ENCODE measurements at regions not wholly inside any gene's neighbourhood (a gene's known extent, or its start where the extent isn't known, plus 50 kb on each side); places are given as distances from the start of the nearest gene placed in this dataset.
"Not testable (repeated sequence)": the region's sequence is repeated elsewhere in the genome, so short reads cannot be mapped to it uniquely, and the experiment has no call there.

DNA sequence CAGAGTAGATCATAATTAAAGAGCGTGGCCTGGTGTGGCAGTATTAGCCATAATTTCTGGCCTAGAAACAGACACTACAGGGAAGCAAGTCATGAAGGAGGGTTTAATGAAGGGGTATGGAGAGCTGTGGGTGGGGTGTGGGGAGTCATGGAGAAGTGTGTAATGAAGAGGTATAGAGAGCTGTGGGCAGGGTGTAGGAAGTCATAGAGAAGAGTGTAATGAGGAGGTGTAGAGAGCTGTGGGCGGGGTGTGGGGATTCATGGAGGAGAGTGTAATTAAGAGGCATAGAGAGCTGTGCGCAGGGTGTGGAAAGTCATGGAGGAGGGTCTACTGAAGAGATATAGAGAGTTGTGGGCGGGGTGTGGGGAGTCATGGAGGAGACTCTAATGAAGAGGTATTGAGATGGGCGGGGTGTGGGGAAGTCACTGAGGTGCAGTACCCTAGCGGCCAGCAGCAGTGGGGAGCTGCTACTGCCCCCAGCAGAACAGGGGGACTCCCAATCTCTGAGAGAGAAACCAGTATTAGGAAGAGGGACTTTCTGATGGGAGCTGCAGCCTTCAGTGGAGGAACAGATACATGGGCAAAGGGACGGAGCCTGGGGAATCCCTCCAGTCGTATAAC is 145.4 kb upstream of the FOXA2 start:
- in situ Hi-C loops (cut with MboI; ENCODE audit: low sequenced_read_pairs), result no loop called here

DNA sequence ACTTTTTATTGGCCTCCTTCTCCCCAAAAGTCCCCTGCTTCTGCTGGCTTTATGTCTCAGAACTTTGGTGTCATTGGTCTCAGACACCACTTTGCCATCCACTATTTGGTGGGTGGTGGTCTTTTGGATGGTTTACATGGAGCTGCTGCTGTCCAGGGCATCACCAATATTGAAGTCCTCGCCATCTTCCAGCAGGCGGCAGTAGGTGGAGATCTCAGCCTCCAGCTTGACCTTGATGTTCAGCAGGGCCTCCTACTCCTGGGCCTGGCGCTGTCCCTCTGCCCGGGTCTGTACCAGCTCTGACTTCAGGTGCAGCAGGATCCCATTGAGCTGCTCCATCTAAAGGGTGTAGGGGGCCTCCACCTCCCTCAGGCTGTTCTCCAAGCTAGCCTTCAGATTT is 148.4 kb upstream of the FOXA2 start:
- in situ Hi-C loops (cut with MboI; ENCODE audit: low sequenced_read_pairs), result no loop called here

DNA sequence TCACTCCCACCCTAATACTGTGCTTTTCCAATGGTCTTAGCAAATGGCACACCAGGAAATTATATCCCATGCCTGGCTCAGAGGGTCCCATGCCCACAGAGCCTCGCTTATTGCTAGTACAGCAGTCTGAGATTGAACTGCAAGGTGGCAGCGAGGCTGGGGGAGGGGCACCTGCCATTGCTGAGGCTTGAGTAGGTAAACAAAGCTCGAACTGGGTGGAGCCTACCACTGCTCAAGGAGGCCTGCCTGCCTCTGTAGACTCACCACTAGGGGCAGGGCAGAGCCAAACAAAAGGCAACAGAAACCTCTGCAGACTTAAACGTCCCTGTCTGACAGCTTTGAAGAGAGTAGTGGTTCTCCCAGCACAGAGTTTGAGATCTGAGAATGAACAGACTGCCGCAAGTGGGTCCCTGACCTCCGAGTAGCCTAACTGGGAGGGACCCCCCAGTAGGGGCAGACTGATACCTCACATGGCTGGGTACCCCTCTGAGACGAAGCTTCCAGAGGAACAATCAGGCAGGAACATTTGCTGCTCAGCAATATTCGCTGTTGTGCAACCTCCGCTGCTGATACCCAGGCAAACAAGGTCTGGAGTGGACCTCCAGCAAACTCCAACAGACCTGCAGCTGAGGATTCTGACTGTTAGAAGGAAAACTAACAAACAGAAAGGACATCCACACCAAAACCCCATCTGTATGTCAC is 150.7 kb upstream of the FOXA2 start:
- in situ Hi-C loops (cut with MboI; ENCODE audit: low sequenced_read_pairs), result not testable (repeated sequence)

- in situ Hi-C loops (cut with MboI; ENCODE audit: low sequenced_read_pairs), result no loop called here
Measured at GRCh38 chr20:22740829-22741228, 156.5 kb upstream of the FOXA2 start.

- in situ Hi-C loops (cut with MboI; ENCODE audit: low sequenced_read_pairs), result no loop called here
Measured at GRCh38 chr20:22744341-22745193, 160.2 kb upstream of the FOXA2 start.

- in situ Hi-C loops (cut with MboI; ENCODE audit: low sequenced_read_pairs), result no loop called here
Measured at GRCh38 chr20:22745194-22745500, 160.8 kb upstream of the FOXA2 start.

GRCh38 chr20:22746957-22747356 is 162.6 kb upstream of the FOXA2 start:
- in situ Hi-C loops (cut with MboI; ENCODE audit: low sequenced_read_pairs), result no loop called here

DNA sequence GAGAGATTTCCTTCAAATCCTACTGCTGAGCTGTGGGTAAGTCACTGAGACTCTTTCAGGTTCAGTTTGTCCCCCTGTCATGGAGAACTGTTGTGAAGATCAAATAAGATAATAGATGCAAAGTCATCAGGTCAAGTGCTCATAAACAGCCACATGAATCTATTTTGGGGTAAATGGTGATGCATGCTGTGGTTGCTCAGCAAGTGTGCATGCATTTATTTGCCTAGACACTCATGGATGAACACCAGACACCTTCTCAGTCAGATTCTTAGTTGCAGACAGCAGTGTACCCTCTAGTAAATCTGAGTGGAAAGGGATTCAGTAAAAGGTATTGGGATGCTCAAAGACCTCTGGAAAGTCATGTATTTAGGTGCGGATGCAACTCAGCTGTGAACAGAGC is 168.0 kb upstream of the FOXA2 start:
- in situ Hi-C loops (cut with MboI; ENCODE audit: low sequenced_read_pairs), result no loop called here

DNA sequence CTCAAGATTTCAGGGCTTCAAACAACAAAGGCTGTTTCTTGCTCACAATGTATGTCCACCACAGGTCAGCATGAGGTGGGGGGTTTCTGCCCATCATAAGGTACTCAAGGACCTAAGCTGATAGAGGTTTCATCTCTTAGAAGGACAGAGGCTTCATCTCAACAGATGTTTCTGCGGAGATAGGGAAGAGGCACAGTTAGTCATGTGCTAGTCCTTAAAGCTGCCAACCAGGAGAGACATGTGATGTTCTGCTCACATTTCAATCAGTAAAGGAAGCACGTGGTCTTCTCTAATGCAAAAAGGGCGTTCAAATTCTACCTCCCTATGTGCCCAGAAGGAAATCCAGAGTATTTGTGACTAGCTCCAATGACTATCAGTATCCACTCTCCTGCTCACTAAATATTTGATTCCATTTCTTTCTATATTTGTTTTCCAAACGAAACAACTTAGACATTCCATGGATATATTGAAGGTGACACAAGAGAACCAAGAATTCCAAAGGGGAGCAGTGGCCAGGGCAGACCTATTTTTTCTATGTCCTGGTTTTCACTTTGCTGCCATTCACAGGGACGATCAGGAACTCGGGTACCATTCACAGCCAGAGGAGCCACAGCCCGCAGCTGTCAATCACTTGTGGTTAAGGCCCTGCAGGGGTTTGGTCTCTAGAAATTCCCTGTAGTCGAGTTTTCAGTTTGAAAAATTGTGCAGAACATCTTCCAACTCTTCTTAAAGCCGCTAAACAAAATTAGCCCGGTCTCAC is 173.2 kb upstream of the FOXA2 start:
- in situ Hi-C loops (cut with MboI; ENCODE audit: low sequenced_read_pairs), result no loop called here

GRCh38 chr20:22758815-22759214 is 174.4 kb upstream of the FOXA2 start:
- in situ Hi-C loops (cut with MboI; ENCODE audit: low sequenced_read_pairs), result no loop called here

DNA sequence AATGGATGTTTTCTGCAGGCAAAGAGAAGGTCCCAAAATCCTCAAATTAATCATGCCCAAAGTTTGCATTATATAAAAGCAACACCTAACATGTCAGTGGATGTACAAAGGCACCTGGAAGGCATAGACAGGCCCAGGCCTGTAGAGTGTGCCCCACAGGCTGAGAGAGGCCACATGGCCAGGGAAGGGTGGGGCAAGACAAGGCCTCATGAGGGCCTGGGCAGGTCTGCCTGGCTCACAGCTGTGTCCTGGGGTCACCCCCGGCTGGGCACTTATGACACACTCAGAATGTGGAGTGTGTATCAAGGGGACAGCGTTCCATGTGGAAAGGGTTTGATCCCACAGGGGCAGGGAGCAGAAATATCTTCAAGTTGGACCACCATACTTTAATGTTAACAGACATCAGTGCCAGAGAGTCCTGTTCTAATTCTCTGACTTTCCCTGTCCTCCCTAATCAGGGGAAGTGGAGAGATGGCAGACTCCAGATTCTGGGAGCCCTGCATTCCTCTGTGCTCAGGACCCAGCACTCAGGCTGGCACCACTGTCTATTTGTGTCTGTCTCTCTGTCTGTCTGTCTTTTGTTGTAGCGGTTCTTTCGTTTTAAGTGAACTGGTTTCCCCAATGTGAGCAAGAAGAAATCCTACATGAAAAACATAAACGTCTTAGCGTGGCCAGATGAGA is 178.3 kb upstream of the FOXA2 start:
- in situ Hi-C loops (cut with MboI; ENCODE audit: low sequenced_read_pairs), result no loop called here

- in situ Hi-C loops (cut with MboI; ENCODE audit: low sequenced_read_pairs), result no loop called here
Measured at GRCh38 chr20:22763257-22763906, 179.0 kb upstream of the FOXA2 start.

- in situ Hi-C loops (cut with MboI; ENCODE audit: low sequenced_read_pairs), result no loop called here
Measured at GRCh38 chr20:22768266-22769178, 184.2 kb upstream of the FOXA2 start.

GRCh38 chr20:22770241-22770800 is 185.9 kb upstream of the FOXA2 start:
- in situ Hi-C loops (cut with MboI; ENCODE audit: low sequenced_read_pairs), result no loop called here

- in situ Hi-C loops (cut with MboI; ENCODE audit: low sequenced_read_pairs), result no loop called here
Measured at GRCh38 chr20:22771706-22772105, 187.3 kb upstream of the FOXA2 start.

- in situ Hi-C loops (cut with MboI; ENCODE audit: low sequenced_read_pairs), result no loop called here
Measured at GRCh38 chr20:22773344-22773743, 189.0 kb upstream of the FOXA2 start.

- in situ Hi-C loops (cut with MboI; ENCODE audit: low sequenced_read_pairs), result no loop called here
Measured at GRCh38 chr20:22775256-22775655, 190.9 kb upstream of the FOXA2 start.

- in situ Hi-C loops (cut with MboI; ENCODE audit: low sequenced_read_pairs), result no loop called here
Measured at GRCh38 chr20:22775671-22776139, 191.3 kb upstream of the FOXA2 start.

- in situ Hi-C loops (cut with MboI; ENCODE audit: low sequenced_read_pairs), result no loop called here
Measured at GRCh38 chr20:22776369-22776768, 192.0 kb upstream of the FOXA2 start.

Data from HL-60/S4 treated with phorbol 12-myristate 13-acetate at 8.2 ng/mL for 4 days and 3 days (cell line).